H1 (cell line): ENCODE measurements at regions not wholly inside any gene's neighbourhood (a gene's known extent, or its start where the extent isn't known, plus 50 kb on each side); places are given as distances from the start of the nearest gene placed in this dataset.

Source experiments
- CTCF ChIA-PET: fragments of 300-600 bp; sonication (Branson Sonifier 250); formaldehyde crosslinking; loops from one replicate; lab custom pipeline; 2021; ENCODE audit not compliant: partially characterized antibody; lab: Charles Lee
- POLR2A ChIA-PET: fragments of 300-600 bp; sonication (Branson Sonifier 250); formaldehyde crosslinking; loops from one replicate; lab custom pipeline; 2021; ENCODE audit warnings: inconsistent platforms; ENCODE audit not compliant: partially characterized antibody; lab: Charles Lee
- DNase-seq, 2 experiments: peaks; one replicate each; pipeline versions ENCODE4 v3.0.0 to v3.0.0-alpha.2; 2010 to 2022; ENCODE audit warnings: low spot score in 2 of 2, low read depth in 1 of 2, mixed read lengths in 1 of 2
- FAIRE-seq: peaks from 2 replicates; lab custom pipeline; 2011; peaks lifted over from hg19 to GRCh38; lab: Jason Lieb, UNC
- H2AFZ ChIP-seq: 2 replicates; pipeline ENCODE4 v1.8.1; 2012; ENCODE audit warnings: low read length, inconsistent platforms
- H2AK5ac ChIP-seq: 2 replicates; pipeline ENCODE4 v1.6.1; 2013; ENCODE audit warnings: low read depth, low read length
- H2BK120ac ChIP-seq: replicated peaks from 2 replicates; pipeline ENCODE3; 2013; ENCODE audit warnings: low read depth, low read length, inconsistent platforms
- H2BK12ac ChIP-seq: 2 replicates; pipeline ENCODE4 v1.6.1; 2013; ENCODE audit warnings: low read depth, low read length
- H2BK15ac ChIP-seq: 2 replicates; pipeline ENCODE4 v1.6.1; 2013; ENCODE audit warnings: low read length
- H2BK20ac ChIP-seq: 2 replicates; pipeline ENCODE4 v1.6.1; 2013; ENCODE audit warnings: low read length
- H2BK5ac ChIP-seq: 2 replicates; pipeline ENCODE4 v1.6.1; 2013; ENCODE audit warnings: low read depth, low read length
- H3K14ac ChIP-seq: 2 replicates; pipeline ENCODE4 v1.6.1; 2013; ENCODE audit warnings: inconsistent platforms; ENCODE audit not compliant: insufficient read length
- H3K18ac ChIP-seq: 2 replicates; pipeline ENCODE4 v1.6.1; 2013; ENCODE audit warnings: low read length; ENCODE audit errors: extremely low read depth
- H3K23ac ChIP-seq: 2 replicates; pipeline ENCODE4 v1.6.1; 2013; ENCODE audit warnings: inconsistent platforms; ENCODE audit not compliant: insufficient read length
- H3K23me2 ChIP-seq: 2 replicates; pipeline ENCODE4 v1.6.1; 2013; ENCODE audit warnings: low read depth, low read length
- H3K27ac ChIP-seq: 2 replicates; pipeline ENCODE4 v1.6.1; 2011; ENCODE audit warnings: low read depth, low read length, inconsistent platforms
- H3K27me3 ChIP-seq, 4 experiments: replicated peaks in 1 of 4; 1 replicate in 1 of 4; 2 replicates in 3 of 4; pipeline versions ENCODE4 v1.6.1 to v1.8.1; 2011 to 2013; ENCODE audit warnings: low read length in 3 of 4, mild to moderate bottlenecking in 3 of 4, inconsistent platforms in 2 of 4, mixed read lengths in 2 of 4, moderate library complexity in 1 of 4; ENCODE audit not compliant: control insufficient read depth in 3 of 4, insufficient read depth in 3 of 4; ENCODE audit errors: extremely low read depth in 1 of 4
- H3K36me3 ChIP-seq, 4 experiments: 2 replicates each; pipeline versions ENCODE4 v1.6.1 to v1.8.1; 2011 to 2013; ENCODE audit warnings: mild to moderate bottlenecking in 4 of 4, low read length in 3 of 4, moderate library complexity in 2 of 4, control low read depth in 1 of 4, inconsistent platforms in 1 of 4; ENCODE audit not compliant: insufficient read depth in 4 of 4, control insufficient read depth in 2 of 4
- H3K4ac ChIP-seq: replicated peaks from 2 replicates; pipeline ENCODE3; 2013; ENCODE audit warnings: low read length, low read depth, mixed read lengths, inconsistent platforms; ENCODE audit not compliant: insufficient read length
- H3K4me1 ChIP-seq, 4 experiments: replicated peaks in 1 of 4; 1 replicate in 1 of 4; 2 replicates in 3 of 4; pipeline versions ENCODE4 v1.6.1 to v1.8.1; 2011 to 2013; ENCODE audit warnings: low read length in 3 of 4, inconsistent platforms in 2 of 4, mixed read lengths in 1 of 4; ENCODE audit not compliant: insufficient read depth in 4 of 4, control insufficient read depth in 3 of 4
- H3K4me2 ChIP-seq, 2 experiments: 2 replicates each; pipeline versions ENCODE4 v1.6.1 to v1.8.1; 2011 to 2013; ENCODE audit warnings: low read depth in 2 of 2, low read length in 2 of 2, control low read depth in 1 of 2, inconsistent platforms in 1 of 2, mild to moderate bottlenecking in 1 of 2; ENCODE audit not compliant: insufficient read depth in 1 of 2
- H3K4me3 ChIP-seq, 4 experiments: fragments of 200-600, 300-600 bp in 1 of 4; sonication (generic), shearing (Covaris generic), sonication (Bioruptor Twin) in 1 of 4; 2 replicates each; pipeline versions ENCODE4 v1.5.1 to v1.8.1; 2011 to 2016; ENCODE audit warnings: low read length in 4 of 4, low read depth in 3 of 4, control low read depth in 2 of 4, inconsistent platforms in 2 of 4, mild to moderate bottlenecking in 2 of 4, mixed read lengths in 1 of 4, moderate library complexity in 1 of 4; ENCODE audit not compliant: insufficient read depth in 2 of 4; ENCODE audit errors: extremely low read depth in 1 of 4
- H3K56ac ChIP-seq: replicated peaks from 2 replicates; pipeline ENCODE3; 2013; ENCODE audit warnings: low read depth, mild to moderate bottlenecking, mixed read lengths, low read length, inconsistent platforms; ENCODE audit not compliant: insufficient read length
- H3K79me1 ChIP-seq: 2 replicates; pipeline ENCODE4 v1.6.1; 2013; ENCODE audit warnings: low read depth, low read length, control low read depth
- H3K79me2 ChIP-seq, 2 experiments: 2 replicates each; pipeline versions ENCODE4 v1.6.1 to v1.8.1; 2012 to 2013; ENCODE audit warnings: low read length in 2 of 2, mild to moderate bottlenecking in 2 of 2, inconsistent platforms in 1 of 2; ENCODE audit not compliant: insufficient read depth in 2 of 2, control insufficient read depth in 1 of 2
- H3K9ac ChIP-seq, 4 experiments: replicated peaks in 1 of 4; 1 replicate in 1 of 4; 2 replicates in 3 of 4; pipeline versions ENCODE4 v1.6.1 to v1.8.1; 2011 to 2013; ENCODE audit warnings: low read depth in 3 of 4, low read length in 3 of 4, control low read depth in 2 of 4, mild to moderate bottlenecking in 2 of 4, moderate library complexity in 2 of 4, inconsistent platforms in 1 of 4; ENCODE audit errors: extremely low read depth in 1 of 4
- H3K9me3 ChIP-seq, 2 experiments: 2 replicates each; pipeline versions ENCODE4 v1.6.1 to v1.8.1; 2012 to 2013; ENCODE audit warnings: mild to moderate bottlenecking in 2 of 2, moderate library complexity in 2 of 2, control low read depth in 1 of 2, inconsistent platforms in 1 of 2, low read depth in 1 of 2, low read length in 1 of 2, mixed read lengths in 1 of 2; ENCODE audit not compliant: insufficient read depth in 2 of 2
- H4K20me1 ChIP-seq, 2 experiments: replicated peaks in 1 of 2; 2 replicates each; pipeline versions ENCODE3 to v1.8.1; 2011 to 2013; ENCODE audit warnings: inconsistent platforms in 2 of 2, low read length in 2 of 2, mild to moderate bottlenecking in 1 of 2; ENCODE audit not compliant: insufficient read depth in 2 of 2, control insufficient read depth in 1 of 2
- H4K5ac ChIP-seq: 2 replicates; pipeline ENCODE4 v1.6.1; 2013; ENCODE audit warnings: low read length, low read depth, mixed read lengths, inconsistent platforms; ENCODE audit not compliant: insufficient read length
- H4K8ac ChIP-seq: 2 replicates; pipeline ENCODE4 v1.8.0; 2013; ENCODE audit warnings: mild to moderate bottlenecking, moderate library complexity, low read length, inconsistent platforms; ENCODE audit not compliant: insufficient read depth; ENCODE audit errors: extremely low read depth
- H4K91ac ChIP-seq: replicated peaks from 2 replicates; pipeline ENCODE3; 2013; ENCODE audit warnings: low read length, mixed read lengths, inconsistent platforms; ENCODE audit not compliant: insufficient read length
- TAF1 ChIP-seq: IDR thresholded peaks from 2 replicates; pipeline ENCODE4 v1.6.1; 2011; ENCODE audit warnings: mild to moderate bottlenecking, low read depth, low read length
- WGBS, 2 experiments: shearing (Covaris generic) in 1 of 2; methylation state at CpG; one replicate each; pipeline versions ENCODE4 v1.1.6 to v1.1.7; 2013 to 2015; ENCODE audit warnings: low lambda C conversion rate in 2 of 2, mixed read lengths in 2 of 2, inconsistent platforms in 1 of 2, low coverage in 1 of 2, missing lambda C conversion rate in 1 of 2; ENCODE audit not compliant: insufficient replicate concordance in 2 of 2, insufficient coverage in 1 of 2, insufficient read length in 1 of 2; ENCODE audit errors: extremely low coverage in 1 of 2, missing lambda C conversion rate in 1 of 2; 5-methylcytosine and 5-hydroxymethylcytosine counted together

- no peak for FAIRE-seq
- no peak overlapping the region for H3K56ac ChIP-seq
- H2BK20ac ChIP-seq, result no peak overlapping the region
- no peak overlapping the region for H3K9ac ChIP-seq
- H3K36me3 ChIP-seq, result no peaks in the 10 kb centered on the region
- no peak overlapping the region for H3K14ac ChIP-seq
- no peak for TF ChIP-seq TAF1
- H3K9me3 ChIP-seq, result no peaks in the 10 kb centered on the region
- no peaks in the 10 kb centered on the region; a peak in 1 of 7 replicates for H3K27me3 ChIP-seq
- peaks cover 0 to 1% of the 10 kb centered on the region in 2 experiments for H4K20me1 ChIP-seq
- DNase-seq, result no peak
- H3K27ac ChIP-seq, result no peak overlapping the region
- no peak overlapping the region for H4K91ac ChIP-seq
- peaks cover 0 to 4% (median 0%) of the 10 kb centered on the region in 4 experiments; a peak in 1 of 7 replicates for H3K4me1 ChIP-seq
- H3K23me2 ChIP-seq, result 0 out of 2 replicates have a peak, but pooled peaks cover 1% of the 10 kb centered on the region
- H3K4me3 ChIP-seq, result no peak overlapping the region
- ChIA-PET POLR2A (no interaction called here), CTCF (interaction anchor here (0.6 to 2.5 kb wide), 7 partner anchors 10 to 114 kb away, joined by 3 to 7 read pairs (median 3); no protein-coding TSS in a partner anchor)
- 88% methylated on average over 12 of the region's 12 CpGs; no CpG with 5 or more reads in 1 of the 2 experiments for WGBS, 2 experiments
- H2AK5ac ChIP-seq, result no peak overlapping the region
- no peak overlapping the region for H3K23ac ChIP-seq
- H3K4me2 ChIP-seq, result no peak overlapping the region
- H2BK12ac ChIP-seq, result 0 out of 2 replicates have a peak overlapping the region, but pooled peaks have one; percentile 9
- no peak overlapping the region for H4K5ac ChIP-seq
- H2BK5ac ChIP-seq, result no peak overlapping the region
- no peak overlapping the region for H2BK15ac ChIP-seq
- H3K4ac ChIP-seq, result no peak overlapping the region
- no peak overlapping the region for H3K18ac ChIP-seq
- no peak overlapping the region for H4K8ac ChIP-seq
- H3K79me1 ChIP-seq, result no peaks in the 10 kb centered on the region
- no peak overlapping the region for H2AFZ ChIP-seq
- H2BK120ac ChIP-seq, result no peak overlapping the region
- no peaks in the 10 kb centered on the region for H3K79me2 ChIP-seq
Observed at GRCh38 chr10:42979721-42980467, 97.0 kb upstream of the RET start.
